H1 (cell line): ENCODE measurements at regions not wholly inside any gene's neighbourhood (a gene's known extent, or its start where the extent isn't known, plus 50 kb on each side); places are given as distances from the start of the nearest gene placed in this dataset.

ENCODE experiments used
- CTCF ChIA-PET: fragments of 300-600 bp; sonication (Branson Sonifier 250); formaldehyde crosslinking; loops from one replicate; lab custom pipeline; 2021; ENCODE audit not compliant: partially characterized antibody; lab: Charles Lee
- POLR2A ChIA-PET: fragments of 300-600 bp; sonication (Branson Sonifier 250); formaldehyde crosslinking; loops from one replicate; lab custom pipeline; 2021; ENCODE audit warnings: inconsistent platforms; ENCODE audit not compliant: partially characterized antibody; lab: Charles Lee
- DNase-seq, 2 experiments: peaks; one replicate each; pipeline versions ENCODE4 v3.0.0 to v3.0.0-alpha.2; 2010 to 2022; ENCODE audit warnings: low spot score in 2 of 2, low read depth in 1 of 2, mixed read lengths in 1 of 2
- FAIRE-seq: peaks from 2 replicates; lab custom pipeline; 2011; peaks lifted over from hg19 to GRCh38; lab: Jason Lieb, UNC
- H2AFZ ChIP-seq: 2 replicates; pipeline ENCODE4 v1.8.1; 2012; ENCODE audit warnings: low read length, inconsistent platforms
- H2AK5ac ChIP-seq: 2 replicates; pipeline ENCODE4 v1.6.1; 2013; ENCODE audit warnings: low read depth, low read length
- H2BK120ac ChIP-seq: replicated peaks from 2 replicates; pipeline ENCODE3; 2013; ENCODE audit warnings: low read depth, low read length, inconsistent platforms
- H2BK12ac ChIP-seq: 2 replicates; pipeline ENCODE4 v1.6.1; 2013; ENCODE audit warnings: low read depth, low read length
- H2BK15ac ChIP-seq: 2 replicates; pipeline ENCODE4 v1.6.1; 2013; ENCODE audit warnings: low read length
- H2BK20ac ChIP-seq: 2 replicates; pipeline ENCODE4 v1.6.1; 2013; ENCODE audit warnings: low read length
- H2BK5ac ChIP-seq: 2 replicates; pipeline ENCODE4 v1.6.1; 2013; ENCODE audit warnings: low read depth, low read length
- H3K14ac ChIP-seq: 2 replicates; pipeline ENCODE4 v1.6.1; 2013; ENCODE audit warnings: inconsistent platforms; ENCODE audit not compliant: insufficient read length
- H3K18ac ChIP-seq: 2 replicates; pipeline ENCODE4 v1.6.1; 2013; ENCODE audit warnings: low read length; ENCODE audit errors: extremely low read depth
- H3K23ac ChIP-seq: 2 replicates; pipeline ENCODE4 v1.6.1; 2013; ENCODE audit warnings: inconsistent platforms; ENCODE audit not compliant: insufficient read length
- H3K23me2 ChIP-seq: 2 replicates; pipeline ENCODE4 v1.6.1; 2013; ENCODE audit warnings: low read depth, low read length
- H3K27ac ChIP-seq: 2 replicates; pipeline ENCODE4 v1.6.1; 2011; ENCODE audit warnings: low read depth, low read length, inconsistent platforms
- H3K27me3 ChIP-seq, 4 experiments: replicated peaks in 1 of 4; 1 replicate in 1 of 4; 2 replicates in 3 of 4; pipeline versions ENCODE4 v1.6.1 to v1.8.1; 2011 to 2013; ENCODE audit warnings: low read length in 3 of 4, mild to moderate bottlenecking in 3 of 4, inconsistent platforms in 2 of 4, mixed read lengths in 2 of 4, moderate library complexity in 1 of 4; ENCODE audit not compliant: control insufficient read depth in 3 of 4, insufficient read depth in 3 of 4; ENCODE audit errors: extremely low read depth in 1 of 4
- H3K36me3 ChIP-seq, 4 experiments: 2 replicates each; pipeline versions ENCODE4 v1.6.1 to v1.8.1; 2011 to 2013; ENCODE audit warnings: mild to moderate bottlenecking in 4 of 4, low read length in 3 of 4, moderate library complexity in 2 of 4, control low read depth in 1 of 4, inconsistent platforms in 1 of 4; ENCODE audit not compliant: insufficient read depth in 4 of 4, control insufficient read depth in 2 of 4
- H3K4ac ChIP-seq: replicated peaks from 2 replicates; pipeline ENCODE3; 2013; ENCODE audit warnings: low read length, low read depth, mixed read lengths, inconsistent platforms; ENCODE audit not compliant: insufficient read length
- H3K4me1 ChIP-seq, 4 experiments: replicated peaks in 1 of 4; 1 replicate in 1 of 4; 2 replicates in 3 of 4; pipeline versions ENCODE4 v1.6.1 to v1.8.1; 2011 to 2013; ENCODE audit warnings: low read length in 3 of 4, inconsistent platforms in 2 of 4, mixed read lengths in 1 of 4; ENCODE audit not compliant: insufficient read depth in 4 of 4, control insufficient read depth in 3 of 4
- H3K4me2 ChIP-seq, 2 experiments: 2 replicates each; pipeline versions ENCODE4 v1.6.1 to v1.8.1; 2011 to 2013; ENCODE audit warnings: low read depth in 2 of 2, low read length in 2 of 2, control low read depth in 1 of 2, inconsistent platforms in 1 of 2, mild to moderate bottlenecking in 1 of 2; ENCODE audit not compliant: insufficient read depth in 1 of 2
- H3K4me3 ChIP-seq, 4 experiments: fragments of 200-600, 300-600 bp in 1 of 4; sonication (generic), shearing (Covaris generic), sonication (Bioruptor Twin) in 1 of 4; 2 replicates each; pipeline versions ENCODE4 v1.5.1 to v1.8.1; 2011 to 2016; ENCODE audit warnings: low read length in 4 of 4, low read depth in 3 of 4, control low read depth in 2 of 4, inconsistent platforms in 2 of 4, mild to moderate bottlenecking in 2 of 4, mixed read lengths in 1 of 4, moderate library complexity in 1 of 4; ENCODE audit not compliant: insufficient read depth in 2 of 4; ENCODE audit errors: extremely low read depth in 1 of 4
- H3K56ac ChIP-seq: replicated peaks from 2 replicates; pipeline ENCODE3; 2013; ENCODE audit warnings: low read depth, mild to moderate bottlenecking, mixed read lengths, low read length, inconsistent platforms; ENCODE audit not compliant: insufficient read length
- H3K79me1 ChIP-seq: 2 replicates; pipeline ENCODE4 v1.6.1; 2013; ENCODE audit warnings: low read depth, low read length, control low read depth
- H3K79me2 ChIP-seq, 2 experiments: 2 replicates each; pipeline versions ENCODE4 v1.6.1 to v1.8.1; 2012 to 2013; ENCODE audit warnings: low read length in 2 of 2, mild to moderate bottlenecking in 2 of 2, inconsistent platforms in 1 of 2; ENCODE audit not compliant: insufficient read depth in 2 of 2, control insufficient read depth in 1 of 2
- H3K9ac ChIP-seq, 4 experiments: replicated peaks in 1 of 4; 1 replicate in 1 of 4; 2 replicates in 3 of 4; pipeline versions ENCODE4 v1.6.1 to v1.8.1; 2011 to 2013; ENCODE audit warnings: low read depth in 3 of 4, low read length in 3 of 4, control low read depth in 2 of 4, mild to moderate bottlenecking in 2 of 4, moderate library complexity in 2 of 4, inconsistent platforms in 1 of 4; ENCODE audit errors: extremely low read depth in 1 of 4
- H3K9me3 ChIP-seq, 2 experiments: 2 replicates each; pipeline versions ENCODE4 v1.6.1 to v1.8.1; 2012 to 2013; ENCODE audit warnings: mild to moderate bottlenecking in 2 of 2, moderate library complexity in 2 of 2, control low read depth in 1 of 2, inconsistent platforms in 1 of 2, low read depth in 1 of 2, low read length in 1 of 2, mixed read lengths in 1 of 2; ENCODE audit not compliant: insufficient read depth in 2 of 2
- H4K20me1 ChIP-seq, 2 experiments: replicated peaks in 1 of 2; 2 replicates each; pipeline versions ENCODE3 to v1.8.1; 2011 to 2013; ENCODE audit warnings: inconsistent platforms in 2 of 2, low read length in 2 of 2, mild to moderate bottlenecking in 1 of 2; ENCODE audit not compliant: insufficient read depth in 2 of 2, control insufficient read depth in 1 of 2
- H4K5ac ChIP-seq: 2 replicates; pipeline ENCODE4 v1.6.1; 2013; ENCODE audit warnings: low read length, low read depth, mixed read lengths, inconsistent platforms; ENCODE audit not compliant: insufficient read length
- H4K8ac ChIP-seq: 2 replicates; pipeline ENCODE4 v1.8.0; 2013; ENCODE audit warnings: mild to moderate bottlenecking, moderate library complexity, low read length, inconsistent platforms; ENCODE audit not compliant: insufficient read depth; ENCODE audit errors: extremely low read depth
- H4K91ac ChIP-seq: replicated peaks from 2 replicates; pipeline ENCODE3; 2013; ENCODE audit warnings: low read length, mixed read lengths, inconsistent platforms; ENCODE audit not compliant: insufficient read length
- CBX5 ChIP-seq: fragments of 300-800, 300-1000 bp; sonication (generic); IDR thresholded peaks from 2 replicates; pipeline ENCODE4 v1.7.1; 2016; ENCODE audit warnings: antibody characterized with exemption, low read length, low read depth
- CHD1 ChIP-seq: IDR thresholded peaks from 2 replicates; pipeline ENCODE4 v1.6.1; 2012; ENCODE audit warnings: low read depth, low read length, improper control_type of control experiment
- CTBP2 ChIP-seq: IDR thresholded peaks from 2 replicates; pipeline ENCODE4 v1.7.0; 2011; ENCODE audit warnings: borderline replicate concordance, mild to moderate bottlenecking, moderate library complexity, mixed read lengths, low read length; ENCODE audit not compliant: insufficient read depth, insufficient read length
- GTF2F1 ChIP-seq: IDR thresholded peaks from 2 replicates; pipeline ENCODE4 v1.6.1; 2012; ENCODE audit warnings: low read depth, low read length, improper control_type of control experiment, borderline replicate concordance
- HDAC6 ChIP-seq: IDR thresholded peaks from one replicate; pipeline ENCODE4 v1.7.1; 2012; ENCODE audit warnings: low read depth, mild to moderate bottlenecking, inconsistent platforms, low read length, moderate library complexity
- KDM5A ChIP-seq: fragments of 200-600 bp; IDR thresholded peaks from 2 replicates; pipeline ENCODE4 v1.7.1; 2012; ENCODE audit warnings: mild to moderate bottlenecking, low read length, inconsistent platforms, mixed read lengths
- NANOG ChIP-seq: IDR thresholded peaks from 2 replicates; pipeline ENCODE4 v1.6.1; 2011; ENCODE audit warnings: low read length, low read depth, mild to moderate bottlenecking, inconsistent platforms; ENCODE audit not compliant: insufficient read depth, poor library complexity, severe bottlenecking
- POU5F1 ChIP-seq: IDR thresholded peaks from 2 replicates; pipeline ENCODE4 v1.6.1; 2011; ENCODE audit warnings: low read depth, mild to moderate bottlenecking, low read length, moderate library complexity
- RNF2 ChIP-seq: fragments of 200-900, 300-1000 bp; sonication (generic); IDR thresholded peaks from 2 replicates; pipeline ENCODE4 v1.7.1; 2016; ENCODE audit warnings: borderline replicate concordance, low read depth, mild to moderate bottlenecking, antibody characterized with exemption, low read length; ENCODE audit not compliant: poor library complexity, severe bottlenecking; ENCODE audit errors: missing control alignments
- SIRT6 ChIP-seq: IDR thresholded peaks from one replicate; pipeline ENCODE4 v1.7.1; 2012; ENCODE audit warnings: low read length, inconsistent platforms
- SP4 ChIP-seq: IDR thresholded peaks from 2 replicates; pipeline ENCODE4 v1.6.1; 2012; ENCODE audit warnings: low read length, inconsistent platforms
- SUZ12 ChIP-seq: fragments of 200-600 bp; sonication (generic); IDR thresholded peaks from 2 replicates; pipeline ENCODE4 v1.6.1; 2012; ENCODE audit warnings: mild to moderate bottlenecking, inconsistent platforms, low read length, moderate library complexity, mixed read lengths
- TCF12 ChIP-seq: IDR thresholded peaks from 2 replicates; pipeline ENCODE4 v1.6.1; 2011; ENCODE audit warnings: low read depth, mild to moderate bottlenecking, low read length
- YY1 ChIP-seq: IDR thresholded peaks from 2 replicates; pipeline ENCODE4 v1.6.1; 2011; ENCODE audit warnings: low read depth, mild to moderate bottlenecking, low read length
- WGBS, 2 experiments: shearing (Covaris generic) in 1 of 2; methylation state at CpG; one replicate each; pipeline versions ENCODE4 v1.1.6 to v1.1.7; 2013 to 2015; ENCODE audit warnings: low lambda C conversion rate in 2 of 2, mixed read lengths in 2 of 2, inconsistent platforms in 1 of 2, low coverage in 1 of 2, missing lambda C conversion rate in 1 of 2; ENCODE audit not compliant: insufficient replicate concordance in 2 of 2, insufficient coverage in 1 of 2, insufficient read length in 1 of 2; ENCODE audit errors: extremely low coverage in 1 of 2, missing lambda C conversion rate in 1 of 2; 5-methylcytosine and 5-hydroxymethylcytosine counted together
- TF ChIP-seq, protein P1 (sequence below): IDR thresholded peaks from 2 replicates; pipeline ENCODE4 v1.6.1; 2011; ENCODE audit warnings: low read depth, mild to moderate bottlenecking, low read length; ENCODE audit not compliant: insufficient read depth

DNA sequence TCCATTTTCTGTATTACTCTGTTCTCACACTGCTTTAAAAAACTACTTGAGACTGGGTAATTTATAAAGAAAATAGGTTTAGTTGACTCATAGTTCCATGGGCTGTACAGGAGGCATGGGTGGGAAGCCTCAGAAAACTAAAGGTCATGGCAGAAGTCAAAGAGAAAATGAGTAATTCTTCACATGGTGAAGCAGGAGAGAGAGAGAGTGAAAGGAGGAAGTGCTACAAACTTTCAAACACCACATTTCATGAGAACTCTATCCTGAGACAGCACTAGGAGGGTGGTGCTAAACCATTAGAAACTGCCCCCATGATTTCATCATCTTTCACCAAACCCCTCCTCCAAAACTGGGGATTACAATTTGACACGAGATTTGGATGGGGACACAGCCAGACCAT, 108.0 kb upstream of the PBDC1 start:
- Histone ChIP-seq H2BK15ac (no peak overlapping the region), H3K4ac (no peak overlapping the region), H3K56ac (no peak overlapping the region), H2AK5ac (no peak overlapping the region), H4K8ac (no peak overlapping the region), H3K4me2 (no peak overlapping the region), H3K27ac (no peak overlapping the region), H4K5ac (no peak overlapping the region), H2AFZ (no peak overlapping the region), H3K79me2 (no peaks in the 10 kb centered on the region), H3K27me3 (no peaks in the 10 kb centered on the region), H3K9me3 (peaks cover 3 to 8% of the 10 kb centered on the region in 2 experiments; a peak in 1 of 4 replicates), H3K9ac (no peak overlapping the region), H3K23ac (no peak overlapping the region), H4K91ac (no peak overlapping the region), H2BK20ac (no peak overlapping the region), H3K79me1 (no peaks in the 10 kb centered on the region), H3K4me1 (no peaks in the 10 kb centered on the region), H3K4me3 (no peak overlapping the region), H3K18ac (no peak overlapping the region), H3K36me3 (no peaks in the 10 kb centered on the region), H2BK12ac (no peak overlapping the region), H2BK120ac (no peak overlapping the region), H2BK5ac (no peak overlapping the region), H3K14ac (no peak overlapping the region), H3K23me2 (no peaks in the 10 kb centered on the region), H4K20me1 (no peaks in the 10 kb centered on the region)
- ChIA-PET POLR2A (no interaction called here), CTCF (no interaction called here)
- no peak for DNase-seq
- no peak for FAIRE-seq
- no CpG with 5 or more reads among the region's 1 CpG for WGBS, 2 experiments
- no peak for TF ChIP-seq POU5F1
- no peak for TF ChIP-seq CBX5
- TF ChIP-seq KDM5A = no peak
- no peak for TF ChIP-seq YY1
- no peak for TF ChIP-seq CTBP2
- TF ChIP-seq HDAC6 = no peak
- no peak for TF ChIP-seq NANOG
- no peak for TF ChIP-seq RNF2
- no peak for TF ChIP-seq CHD1
- no peak for TF ChIP-seq GTF2F1
- TF ChIP-seq, protein P1, sequence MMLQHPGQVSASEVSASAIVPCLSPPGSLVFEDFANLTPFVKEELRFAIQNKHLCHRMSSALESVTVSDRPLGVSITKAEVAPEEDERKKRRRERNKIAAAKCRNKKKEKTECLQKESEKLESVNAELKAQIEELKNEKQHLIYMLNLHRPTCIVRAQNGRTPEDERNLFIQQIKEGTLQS = no peak
- no peak for TF ChIP-seq SP4
- no peak for TF ChIP-seq SUZ12
- TF ChIP-seq SIRT6 = no peak
- no peak for TF ChIP-seq TCF12
